OCI-LY3 (cell line): ENCODE measurements at regions not wholly inside any gene's neighbourhood (a gene's known extent, or its start where the extent isn't known, plus 50 kb on each side); places are given as distances from the start of the nearest gene placed in this dataset.

Experiments used
- H2AFZ ChIP-seq: fragments of 200-600, 300-600 bp; shearing (Covaris generic); 2 replicates; pipeline ENCODE4 v1.6.0; 2014; ENCODE audit warnings: antibody characterized with exemption, low read depth, low read length
- H3K27ac ChIP-seq: fragments of 200-600, 300-600 bp; sonication (generic); 2 replicates; pipeline ENCODE4 v1.5.1; 2014; ENCODE audit warnings: mild to moderate bottlenecking, low read length, moderate library complexity, mixed read lengths
- H3K27me3 ChIP-seq: fragments of 200-600, 300-600 bp; sonication (generic); 2 replicates; pipeline ENCODE4 v1.6.1; 2014; ENCODE audit warnings: low read depth, low read length, mixed read lengths
- H3K36me3 ChIP-seq: fragments of 200-600, 300-600 bp; sonication (generic); replicated peaks from 2 replicates; pipeline ENCODE3; 2014; ENCODE audit warnings: low read depth, low read length, mixed read lengths
- H3K4me1 ChIP-seq: fragments of 300-600, 200-600 bp; sonication (generic); 2 replicates; pipeline ENCODE4 v1.6.1; 2014; ENCODE audit warnings: low read length, mixed read lengths
- H3K4me2 ChIP-seq: fragments of 200-600, 300-600 bp; sonication (generic); 2 replicates; pipeline ENCODE4 v1.6.1; 2014; ENCODE audit warnings: low read length, mixed read lengths
- H3K4me3 ChIP-seq: fragments of 300-600, 200-600 bp; sonication (generic); 2 replicates; pipeline ENCODE4 v1.5.1; 2014; ENCODE audit warnings: antibody characterized with exemption, mild to moderate bottlenecking, low read length, moderate library complexity
- H3K79me2 ChIP-seq: fragments of 300-600, 200-600 bp; shearing (Covaris generic); 2 replicates; pipeline ENCODE4 v1.6.1; 2014; ENCODE audit warnings: mild to moderate bottlenecking, low read length, mixed read lengths
- H3K9ac ChIP-seq: fragments of 300-600, 200-600 bp; shearing (Covaris generic); 2 replicates; pipeline ENCODE4 v1.6.0; 2014; ENCODE audit warnings: mild to moderate bottlenecking, low read length, moderate library complexity
- H3K9me3 ChIP-seq: fragments of 200-600, 300-600 bp; shearing (Covaris generic); 2 replicates; pipeline ENCODE4 v1.6.1; 2014; ENCODE audit warnings: low read length, mixed read lengths; ENCODE audit not compliant: insufficient read depth
- H4K20me1 ChIP-seq: fragments of 200-600, 300-600 bp; sonication (generic); 2 replicates; pipeline ENCODE4 v1.6.1; 2016; ENCODE audit warnings: low read length, mixed read lengths; ENCODE audit not compliant: insufficient read depth
- EZH2phosphoT487 ChIP-seq: fragments of 200-600 bp; shearing (Covaris generic); IDR thresholded peaks from 2 replicates; pipeline ENCODE4 v1.6.1; 2018; ENCODE audit warnings: antibody characterized with exemption, mixed run types, low read depth
- TF ChIP-seq, protein P1 (sequence below): fragments of 200-600, 300-600 bp; sonication (generic); IDR thresholded peaks from 2 replicates; pipeline ENCODE4 v1.5.1; 2014; ENCODE audit warnings: antibody characterized with exemption, low read length, low read depth

DNA sequence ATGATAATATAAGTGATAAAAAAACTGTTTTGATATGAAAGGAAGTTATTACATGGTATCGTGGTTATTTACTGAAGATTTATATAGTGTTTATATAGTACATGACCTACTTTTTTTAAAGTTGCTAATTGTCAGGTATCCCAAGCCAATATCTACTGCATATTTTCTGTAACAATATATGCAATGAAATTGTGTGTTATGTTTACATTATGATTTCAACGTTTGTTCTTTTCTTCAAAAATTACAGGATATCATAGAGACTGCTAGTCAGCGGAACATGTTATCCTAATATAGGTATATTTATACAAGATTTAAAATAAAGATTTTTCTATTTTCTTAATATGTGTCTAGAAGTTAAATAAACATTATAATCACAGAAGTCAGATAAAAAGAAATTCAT is 167.5 kb upstream of the DPYD start:
- no peak overlapping the region for H2AFZ ChIP-seq
- TF ChIP-seq, protein P1, sequence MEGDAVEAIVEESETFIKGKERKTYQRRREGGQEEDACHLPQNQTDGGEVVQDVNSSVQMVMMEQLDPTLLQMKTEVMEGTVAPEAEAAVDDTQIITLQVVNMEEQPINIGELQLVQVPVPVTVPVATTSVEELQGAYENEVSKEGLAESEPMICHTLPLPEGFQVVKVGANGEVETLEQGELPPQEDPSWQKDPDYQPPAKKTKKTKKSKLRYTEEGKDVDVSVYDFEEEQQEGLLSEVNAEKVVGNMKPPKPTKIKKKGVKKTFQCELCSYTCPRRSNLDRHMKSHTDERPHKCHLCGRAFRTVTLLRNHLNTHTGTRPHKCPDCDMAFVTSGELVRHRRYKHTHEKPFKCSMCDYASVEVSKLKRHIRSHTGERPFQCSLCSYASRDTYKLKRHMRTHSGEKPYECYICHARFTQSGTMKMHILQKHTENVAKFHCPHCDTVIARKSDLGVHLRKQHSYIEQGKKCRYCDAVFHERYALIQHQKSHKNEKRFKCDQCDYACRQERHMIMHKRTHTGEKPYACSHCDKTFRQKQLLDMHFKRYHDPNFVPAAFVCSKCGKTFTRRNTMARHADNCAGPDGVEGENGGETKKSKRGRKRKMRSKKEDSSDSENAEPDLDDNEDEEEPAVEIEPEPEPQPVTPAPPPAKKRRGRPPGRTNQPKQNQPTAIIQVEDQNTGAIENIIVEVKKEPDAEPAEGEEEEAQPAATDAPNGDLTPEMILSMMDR: no peak
- TF ChIP-seq EZH2phosphoT487: no peak
- H4K20me1 ChIP-seq: no peaks in the 10 kb centered on the region
- H3K4me2 ChIP-seq: no peak overlapping the region
- H3K4me1 ChIP-seq: no peaks in the 10 kb centered on the region
- no peaks in the 10 kb centered on the region for H3K27me3 ChIP-seq
- H3K4me3 ChIP-seq: no peak overlapping the region
- H3K36me3 ChIP-seq: no peaks in the 10 kb centered on the region
- no peaks in the 10 kb centered on the region for H3K79me2 ChIP-seq
- no peaks in the 10 kb centered on the region for H3K9me3 ChIP-seq
- no peak overlapping the region for H3K27ac ChIP-seq
- no peak overlapping the region for H3K9ac ChIP-seq

DNA sequence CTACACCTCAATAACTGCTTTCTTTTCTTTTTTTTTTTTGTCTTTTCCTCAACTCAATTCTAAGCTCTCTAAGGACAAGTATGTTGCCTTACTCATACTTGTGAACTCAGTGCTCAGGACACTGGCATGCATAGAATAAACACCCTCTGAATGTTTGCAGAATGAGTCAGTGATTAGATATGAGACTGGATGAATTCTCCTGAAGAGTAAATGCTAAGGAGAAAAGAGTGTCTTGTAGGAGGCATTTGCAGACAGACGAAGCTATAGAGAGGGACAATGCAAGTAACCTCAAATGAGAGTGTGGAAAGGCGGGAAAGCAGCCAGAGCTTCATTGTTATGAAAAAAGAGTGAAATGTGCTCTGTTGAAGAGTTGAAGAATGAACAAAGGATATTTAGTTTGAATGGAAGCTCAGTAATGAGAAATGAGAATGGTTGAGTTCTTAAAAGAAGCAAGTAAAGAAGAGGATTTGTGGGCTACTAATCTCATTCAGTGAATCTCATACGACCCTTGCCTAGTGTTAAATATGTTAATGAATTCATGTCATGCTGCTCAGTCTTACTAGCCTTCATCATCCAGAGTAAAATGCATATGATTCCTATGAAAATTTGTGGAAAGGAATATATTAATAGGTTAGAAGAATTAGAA is 166.1 kb upstream of the DPYD start:
- Histone ChIP-seq H3K4me3 (no peak overlapping the region), H3K9ac (no peak overlapping the region), H3K4me2 (no peak overlapping the region), H3K36me3 (no peaks in the 10 kb centered on the region), H3K4me1 (no peaks in the 10 kb centered on the region), H3K27ac (no peak overlapping the region), H3K9me3 (no peaks in the 10 kb centered on the region), H3K79me2 (no peaks in the 10 kb centered on the region), H3K27me3 (no peaks in the 10 kb centered on the region), H2AFZ (no peak overlapping the region), H4K20me1 (no peaks in the 10 kb centered on the region)
- TF ChIP-seq EZH2phosphoT487: no peak
- TF ChIP-seq, protein P1: no peak

DNA sequence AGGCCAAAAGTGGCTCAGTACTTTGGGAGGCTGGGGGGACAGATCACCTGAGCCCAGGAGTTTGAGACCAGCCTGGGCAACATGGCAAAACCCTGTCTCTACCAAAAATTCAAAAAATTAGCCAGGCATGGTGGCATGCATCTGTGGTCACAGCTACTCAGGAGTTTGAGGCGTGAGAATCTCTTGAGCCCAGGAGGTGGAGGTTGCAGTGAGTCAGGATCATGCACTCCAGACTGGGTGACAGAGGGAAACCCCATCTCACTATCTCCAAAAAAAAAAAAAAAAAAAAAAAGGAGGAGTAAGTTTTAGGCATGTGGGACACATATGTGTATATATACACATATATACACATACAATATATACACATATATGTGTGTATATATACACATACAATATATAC is 165.3 kb upstream of the DPYD start:
- Histone ChIP-seq H2AFZ (no peak overlapping the region), H3K27ac (no peak overlapping the region), H3K9ac (no peak overlapping the region), H3K9me3 (no peaks in the 10 kb centered on the region), H4K20me1 (no peaks in the 10 kb centered on the region), H3K4me1 (no peaks in the 10 kb centered on the region), H3K36me3 (no peaks in the 10 kb centered on the region), H3K27me3 (no peaks in the 10 kb centered on the region), H3K4me3 (no peak overlapping the region), H3K79me2 (no peaks in the 10 kb centered on the region), H3K4me2 (no peak overlapping the region)
- TF ChIP-seq, protein P1: no peak
- TF ChIP-seq EZH2phosphoT487: no peak

DNA sequence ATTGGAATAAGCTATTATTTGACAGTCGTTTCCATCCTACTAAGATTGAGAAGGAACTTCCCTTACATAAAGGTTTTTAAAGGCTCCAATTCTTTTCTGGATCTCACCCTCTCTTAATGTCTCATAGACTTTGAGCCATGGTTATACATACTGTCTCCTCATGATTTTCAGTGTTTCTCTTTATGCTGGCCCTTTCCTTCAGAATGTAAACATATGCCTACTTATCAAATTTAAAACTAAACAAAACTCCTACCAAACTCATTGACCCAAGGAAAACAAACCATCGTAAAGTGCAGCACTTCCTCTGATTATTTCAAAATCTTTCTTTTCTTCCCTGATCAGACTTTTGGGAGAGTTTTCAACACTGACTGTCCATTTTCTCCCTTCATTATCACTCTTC is 163.4 kb upstream of the DPYD start:
- H3K36me3 ChIP-seq: no peaks in the 10 kb centered on the region
- H3K79me2 ChIP-seq: no peaks in the 10 kb centered on the region
- no peak overlapping the region for H3K4me3 ChIP-seq
- TF ChIP-seq, protein P1: no peak
- TF ChIP-seq EZH2phosphoT487: no peak
- H4K20me1 ChIP-seq: no peaks in the 10 kb centered on the region
- no peaks in the 10 kb centered on the region for H3K27me3 ChIP-seq
- H3K4me1 ChIP-seq: no peaks in the 10 kb centered on the region
- H3K4me2 ChIP-seq: no peak overlapping the region
- no peak overlapping the region for H3K9ac ChIP-seq
- H3K9me3 ChIP-seq: no peaks in the 10 kb centered on the region
- H2AFZ ChIP-seq: no peak overlapping the region
- no peak overlapping the region for H3K27ac ChIP-seq
